NCI-H146 treated with DMSO at 0.1 percent for 48 hours (cell line): ENCODE measurements at regions not wholly inside any gene's neighbourhood (a gene's known extent, or its start where the extent isn't known, plus 50 kb on each side); places are given as distances from the start of the nearest gene placed in this dataset.
A peak's percentile ranks its signal among the peaks of the same experiment; 100 is the strongest.
"Not testable (repeated sequence)": the region's sequence is repeated elsewhere in the genome, so short reads cannot be mapped to it uniquely, and the experiment has no call there.

ENCODE experiments used
- DNase-seq: peaks from one replicate; lab custom pipeline; 2025; ENCODE audit not compliant: unreplicated experiment; lab: John Stamatoyannopoulos, UW

DNA sequence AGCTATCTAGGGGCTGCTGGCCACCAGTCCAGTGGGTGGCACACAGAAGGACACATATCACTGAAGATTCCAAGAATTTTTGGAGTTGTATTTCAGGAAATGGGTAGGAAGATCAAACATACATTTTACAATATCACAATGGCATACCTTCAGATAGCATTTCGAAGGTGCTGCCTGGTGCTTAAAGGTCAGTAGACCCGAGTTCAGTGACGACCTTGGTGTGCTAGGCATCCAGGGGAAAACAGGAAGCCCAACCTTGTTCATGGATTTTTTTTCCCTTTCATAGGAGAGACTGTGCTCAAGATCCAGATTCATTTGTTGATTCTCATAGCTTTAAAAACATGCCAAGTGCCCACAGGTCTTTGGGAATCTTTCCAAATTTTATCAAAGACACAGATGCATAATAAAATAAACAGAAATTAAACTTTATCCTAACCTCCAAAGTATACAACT lies 51.0 kb upstream of the RCBTB2 start:
- DNase-seq = no peak

GRCh38 chr13:48585456-48585840 lies 52.6 kb upstream of the RCBTB2 start:
- peak; percentile 23 for DNase-seq

GRCh38 chr13:48586591-48587103 lies 53.8 kb upstream of the RCBTB2 start:
- no peak for DNase-seq

DNA sequence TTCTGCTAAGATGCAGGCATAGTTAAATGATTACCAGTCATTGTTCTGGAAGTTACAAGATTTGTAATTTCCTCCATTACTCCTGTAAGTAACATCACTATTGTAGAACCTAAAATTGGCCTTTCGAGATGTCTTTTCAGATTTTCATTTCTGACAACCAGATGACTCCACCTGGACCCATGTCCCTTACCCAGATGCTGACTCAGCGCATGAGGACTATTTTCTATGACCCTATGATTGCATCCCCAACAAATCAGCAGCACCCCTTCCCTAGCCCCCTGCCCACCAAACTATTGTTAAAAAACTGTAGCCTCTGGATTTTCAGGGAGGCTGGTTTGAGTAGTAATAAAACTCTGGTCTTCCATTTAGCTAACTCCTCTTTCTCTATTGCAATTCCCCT lies 55.2 kb upstream of the RCBTB2 start:
- DNase-seq = no peak

- no peak for DNase-seq
Observed at GRCh38 chr13:48590141-48590901, 57.4 kb upstream of the RCBTB2 start.

GRCh38 chr13:48591124-48591872 lies 58.4 kb upstream of the RCBTB2 start:
- not testable (repeated sequence) for DNase-seq

- DNase-seq = no peak
Observed at GRCh38 chr13:48591889-48592687, 59.2 kb upstream of the RCBTB2 start.

- no peak for DNase-seq
Observed at GRCh38 chr13:48592688-48593049, 59.8 kb upstream of the RCBTB2 start.

DNA sequence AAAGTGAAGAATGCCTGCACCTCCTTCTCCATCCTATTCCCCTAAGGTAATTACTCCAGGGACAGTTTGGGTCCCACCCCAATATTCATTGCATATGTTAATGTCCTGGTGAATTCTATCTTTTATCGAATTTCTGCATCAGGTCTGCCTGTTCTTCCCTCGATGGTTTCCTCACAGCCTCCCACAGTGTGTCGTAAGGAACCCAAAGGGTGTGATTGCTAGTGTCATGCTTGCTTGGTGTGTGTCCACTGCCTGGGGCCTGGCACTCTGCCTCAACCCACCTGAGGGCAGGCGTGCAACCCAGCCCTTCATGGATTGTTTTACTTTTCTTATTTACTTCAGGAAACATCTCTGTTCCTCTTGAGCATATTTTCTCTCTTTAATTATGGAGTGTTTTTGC lies 60.2 kb upstream of the CYSLTR2 start:
- no peak for DNase-seq

DNA sequence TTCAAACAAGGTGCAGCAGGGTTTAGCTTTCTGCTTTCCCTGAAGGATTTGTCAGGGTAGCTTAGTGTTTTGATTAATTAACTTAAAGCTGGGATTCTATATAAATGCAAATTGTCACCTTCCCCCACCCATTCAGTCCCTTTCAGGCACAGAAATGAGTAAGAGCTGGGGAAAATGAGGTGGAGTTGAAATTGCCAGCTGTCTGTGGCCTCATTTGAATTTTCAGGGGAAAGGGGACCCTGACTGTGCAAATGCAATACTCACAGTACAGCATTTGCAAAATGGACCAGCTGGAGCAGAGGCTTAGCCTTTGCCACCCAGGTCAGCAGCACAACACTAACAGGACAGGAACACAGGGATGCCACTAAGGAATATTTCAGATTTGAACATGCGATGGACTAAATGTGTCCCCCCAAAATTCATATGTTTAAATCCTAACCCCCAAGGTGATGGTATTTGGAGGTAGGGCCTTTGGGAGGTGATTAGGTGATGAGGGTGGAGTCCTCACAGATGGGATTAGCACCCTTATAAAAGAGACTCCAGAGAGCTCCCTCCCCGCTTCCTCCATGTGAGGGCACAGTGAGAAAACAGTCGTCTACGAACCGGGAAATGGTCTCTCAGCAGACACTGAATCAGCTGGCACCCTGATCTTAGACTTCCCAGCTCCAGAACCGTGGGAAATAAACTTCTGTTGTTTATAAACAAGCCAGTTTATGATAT lies 59.5 kb upstream of the CYSLTR2 start:
- no peak for DNase-seq

DNA sequence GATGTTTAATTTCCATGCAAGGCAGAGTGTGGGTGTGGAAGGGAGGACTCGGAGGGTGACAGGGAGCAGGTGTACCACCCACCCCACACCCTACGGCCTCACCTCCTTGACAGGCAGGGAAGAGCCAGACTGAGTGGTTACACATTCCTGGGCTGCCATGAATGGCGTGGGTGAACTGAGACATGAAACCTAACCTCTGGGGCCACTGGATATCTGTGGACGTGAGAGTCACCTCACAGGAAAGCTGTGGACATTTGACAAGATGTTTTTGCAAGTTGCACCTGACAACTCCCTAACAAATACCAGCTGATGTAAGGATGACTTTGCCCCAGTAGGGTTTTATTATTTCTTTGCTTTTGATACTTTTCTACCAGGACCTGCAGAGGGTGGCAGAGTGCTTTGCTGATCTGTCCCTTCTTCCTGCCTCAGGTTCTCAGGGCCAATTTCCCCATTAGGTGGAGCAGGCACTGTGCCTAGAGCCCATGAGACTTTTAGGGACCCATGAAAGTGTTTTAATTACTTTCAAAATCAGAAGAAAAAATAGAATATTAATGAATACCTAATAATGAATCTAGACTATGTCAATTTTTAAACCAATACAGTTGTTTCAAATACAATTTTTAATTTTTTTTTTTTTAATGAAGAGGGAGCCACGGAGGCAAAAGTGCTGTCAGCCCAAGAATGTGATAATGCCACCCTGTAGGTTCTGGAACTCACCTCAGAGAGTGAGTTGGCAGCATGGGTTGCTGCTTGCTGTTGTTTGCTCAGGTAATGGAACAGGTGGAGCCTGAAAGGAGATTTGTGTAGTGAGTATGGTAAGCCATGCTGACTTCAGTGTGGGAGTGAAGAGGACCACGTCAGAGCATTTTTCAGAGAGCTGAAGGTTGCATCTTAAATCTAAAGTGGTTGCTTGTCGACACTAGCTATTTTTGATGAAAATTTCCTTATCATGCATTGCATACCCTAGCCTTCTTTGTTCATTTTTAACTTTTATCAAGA lies 58.0 kb upstream of the CYSLTR2 start:
- peak; percentile 2 for DNase-seq

DNA sequence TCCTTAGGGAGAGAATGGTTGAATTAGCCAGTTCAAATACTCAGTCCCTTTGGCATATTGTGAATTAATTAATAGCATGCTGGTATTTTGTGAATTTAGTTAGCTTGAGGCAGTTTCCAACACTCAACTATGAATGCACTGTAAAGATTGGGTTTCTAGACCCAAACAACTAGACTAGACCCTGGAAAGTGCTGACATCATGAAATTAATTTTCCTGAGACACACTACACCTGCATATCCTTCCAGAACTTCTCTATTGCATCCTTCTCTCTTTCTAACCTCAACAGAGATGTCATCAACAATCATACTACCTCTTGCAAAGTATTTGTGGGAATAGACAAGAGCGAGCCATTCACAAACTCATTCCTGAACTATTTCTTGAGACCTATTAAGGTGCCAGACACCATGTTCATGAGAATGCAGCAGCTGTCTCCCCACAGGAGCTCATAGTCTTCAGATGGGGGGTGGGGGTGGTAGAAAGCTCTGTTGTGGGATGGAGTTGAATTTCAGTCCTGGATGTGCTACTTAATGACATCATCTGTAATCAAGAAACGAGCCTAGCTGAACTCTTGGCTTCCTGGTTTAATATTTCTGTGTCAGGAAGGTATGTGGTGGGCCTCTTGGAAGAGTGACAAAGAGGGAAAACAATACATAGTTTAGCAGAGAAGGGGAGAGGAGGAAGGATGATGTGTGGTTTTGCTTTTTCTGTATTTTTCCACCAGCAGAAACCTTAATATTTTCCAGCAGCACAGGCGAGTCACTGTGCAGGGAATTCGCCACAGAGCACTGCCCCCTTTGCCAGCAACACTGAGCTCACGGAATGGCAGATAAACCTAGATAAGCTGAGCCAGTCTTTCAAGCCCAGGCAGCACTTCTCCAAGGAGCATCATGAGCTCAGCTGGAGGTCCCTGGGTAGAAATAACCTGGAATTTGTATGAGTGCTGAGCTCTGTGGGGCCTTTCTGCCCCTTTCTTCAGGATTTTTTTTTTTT lies 53.1 kb upstream of the CYSLTR2 start:
- DNase-seq = no peak

DNA sequence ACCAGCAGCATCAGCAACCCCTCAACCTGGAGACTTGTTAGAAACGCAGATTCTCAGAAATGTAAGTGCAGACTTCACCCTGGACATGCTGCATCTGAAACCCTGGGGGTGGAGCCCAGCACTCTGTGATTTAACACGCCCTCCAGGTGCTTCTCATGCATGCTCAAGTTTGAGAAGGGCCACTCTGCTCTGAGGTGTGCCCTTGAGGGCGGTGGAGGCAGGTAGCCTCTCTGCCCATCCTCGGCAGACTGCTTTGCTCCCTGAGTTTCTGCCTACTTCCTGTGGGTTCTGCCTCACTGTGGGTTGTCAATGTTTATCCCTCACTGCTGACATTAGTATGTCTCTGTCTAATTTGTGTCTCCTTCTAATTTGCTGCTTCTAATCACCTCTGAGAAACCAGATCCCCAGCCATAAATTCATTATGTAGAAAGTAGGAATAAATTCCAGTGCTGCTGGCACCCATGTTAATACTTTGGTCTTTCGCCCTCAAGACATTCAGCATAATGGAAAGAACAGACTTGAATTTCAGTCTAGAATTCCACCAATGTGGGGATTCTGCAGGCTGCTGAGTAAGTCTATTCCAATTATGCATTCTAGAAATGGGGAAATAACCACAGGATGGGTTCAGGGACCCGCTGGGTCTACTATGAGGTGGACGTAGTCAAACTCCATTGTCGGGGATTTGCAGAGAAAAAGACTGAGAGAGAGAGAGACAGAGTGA lies 51.3 kb upstream of the CYSLTR2 start:
- no peak for DNase-seq

- DNase-seq = no peak
Observed at GRCh38 chr13:48603375-48603774, 50.4 kb upstream of the CYSLTR2 start.
